Endothelial cell of umbilical vein (primary cell): ENCODE measurements at regions not wholly inside any gene's neighbourhood (a gene's known extent, or its start where the extent isn't known, plus 50 kb on each side); places are given as distances from the start of the nearest gene placed in this dataset.

Source experiments
- EZH2 ChIP-seq: IDR thresholded peaks from 2 replicates; pipeline ENCODE4 v1.6.1; 2012; ENCODE audit warnings: borderline replicate concordance, low read depth, mild to moderate bottlenecking, moderate library complexity, low read length, inconsistent platforms; ENCODE audit not compliant: severe bottlenecking
- POLR2A ChIP-seq: IDR thresholded peaks from 2 replicates; pipeline ENCODE4 v1.6.1; 2012; ENCODE audit warnings: low read depth, mild to moderate bottlenecking, control low read depth, low read length
- POLR2AphosphoS5 ChIP-seq: IDR thresholded peaks from 2 replicates; pipeline ENCODE4 v1.6.1; 2012; ENCODE audit warnings: low read depth, mild to moderate bottlenecking, control low read depth, low read length, moderate library complexity; ENCODE audit not compliant: insufficient read depth
- TF ChIP-seq, protein P1 (sequence below), 2 donors: IDR thresholded peaks; 1 replicate in 1 of 2; 2 replicates in 1 of 2; pipeline ENCODE4 v1.5.1; 2011; ENCODE audit warnings: low read length in 2 of 2, mild to moderate bottlenecking in 2 of 2, moderate library complexity in 2 of 2, control low read depth in 1 of 2, inconsistent platforms in 1 of 2, low read depth in 1 of 2; ENCODE audit not compliant: insufficient read depth in 1 of 2; ENCODE audit errors: extremely low read depth in 1 of 2
- TF ChIP-seq, protein P2 (sequence below): IDR thresholded peaks from 2 replicates; pipeline ENCODE4 v1.6.1; 2011; ENCODE audit not compliant: insufficient read depth, insufficient read length

DNA sequence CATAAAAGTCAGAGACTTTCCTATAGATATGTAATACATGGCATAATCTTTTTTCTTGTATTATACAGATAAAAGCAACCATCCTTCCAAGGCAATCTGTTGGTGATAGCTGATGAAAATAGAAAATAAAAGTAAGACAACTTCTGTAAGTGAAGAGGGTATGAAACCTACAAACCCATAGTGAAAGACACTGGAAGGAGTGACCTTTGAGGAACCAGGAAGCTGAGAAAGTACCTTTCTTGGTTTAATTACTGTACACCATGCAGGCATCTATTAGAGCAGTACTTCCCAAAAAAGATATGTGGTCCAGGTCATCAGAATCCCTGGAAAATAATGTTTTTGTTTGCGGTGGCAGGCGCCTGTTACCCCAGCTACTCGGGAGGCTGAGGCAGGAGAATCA, 906.6 kb upstream of the KLHL29 start:
- TF ChIP-seq, protein P1, sequence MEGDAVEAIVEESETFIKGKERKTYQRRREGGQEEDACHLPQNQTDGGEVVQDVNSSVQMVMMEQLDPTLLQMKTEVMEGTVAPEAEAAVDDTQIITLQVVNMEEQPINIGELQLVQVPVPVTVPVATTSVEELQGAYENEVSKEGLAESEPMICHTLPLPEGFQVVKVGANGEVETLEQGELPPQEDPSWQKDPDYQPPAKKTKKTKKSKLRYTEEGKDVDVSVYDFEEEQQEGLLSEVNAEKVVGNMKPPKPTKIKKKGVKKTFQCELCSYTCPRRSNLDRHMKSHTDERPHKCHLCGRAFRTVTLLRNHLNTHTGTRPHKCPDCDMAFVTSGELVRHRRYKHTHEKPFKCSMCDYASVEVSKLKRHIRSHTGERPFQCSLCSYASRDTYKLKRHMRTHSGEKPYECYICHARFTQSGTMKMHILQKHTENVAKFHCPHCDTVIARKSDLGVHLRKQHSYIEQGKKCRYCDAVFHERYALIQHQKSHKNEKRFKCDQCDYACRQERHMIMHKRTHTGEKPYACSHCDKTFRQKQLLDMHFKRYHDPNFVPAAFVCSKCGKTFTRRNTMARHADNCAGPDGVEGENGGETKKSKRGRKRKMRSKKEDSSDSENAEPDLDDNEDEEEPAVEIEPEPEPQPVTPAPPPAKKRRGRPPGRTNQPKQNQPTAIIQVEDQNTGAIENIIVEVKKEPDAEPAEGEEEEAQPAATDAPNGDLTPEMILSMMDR (IDR thresholded peaks at IDR 0.05; ENCODE audit: extremely low read depth in 1 of 2, insufficient read depth in 1 of 2, low read depth in 1 of 2, low read length in 2 of 2), result no peak
- TF ChIP-seq EZH2 (no peak), POLR2AphosphoS5 (no peak), POLR2A (no peak)
- TF ChIP-seq, protein P2, sequence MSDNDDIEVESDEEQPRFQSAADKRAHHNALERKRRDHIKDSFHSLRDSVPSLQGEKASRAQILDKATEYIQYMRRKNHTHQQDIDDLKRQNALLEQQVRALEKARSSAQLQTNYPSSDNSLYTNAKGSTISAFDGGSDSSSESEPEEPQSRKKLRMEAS, result no peak
